ENCODE measurements at regions not wholly inside any gene's neighbourhood (a gene's known extent, or its start where the extent isn't known, plus 50 kb on each side); places are given as distances from the start of the nearest gene placed in this dataset.
"Not testable (repeated sequence)": the region's sequence is repeated elsewhere in the genome, so short reads cannot be mapped to it uniquely, and the experiment has no call there.

GRCh38 chr11:10952872-10953271, 95.0 kb upstream of the ZBED5 start:
- DNase-seq, result no peak
- no peaks in the 10 kb centered on the region for H3K4me1 ChIP-seq
- H3K9me3 ChIP-seq (replicated peaks), result no peaks in the 10 kb centered on the region
- no peak for TF ChIP-seq CTCF (IDR thresholded peaks at IDR 0.05; ENCODE audit: borderline replicate concordance)
- no peak overlapping the region for H3K27ac ChIP-seq (replicated peaks)
- intact Hi-C loops (cut with micrococcal nuclease), result no loop called here
- H3K36me3 ChIP-seq, result no peaks in the 10 kb centered on the region
- H3K4me3 ChIP-seq, result no peak overlapping the region
- H3K27me3 ChIP-seq (ENCODE audit: low read depth), result peaks cover 20% of the 10 kb centered on the region

DNA sequence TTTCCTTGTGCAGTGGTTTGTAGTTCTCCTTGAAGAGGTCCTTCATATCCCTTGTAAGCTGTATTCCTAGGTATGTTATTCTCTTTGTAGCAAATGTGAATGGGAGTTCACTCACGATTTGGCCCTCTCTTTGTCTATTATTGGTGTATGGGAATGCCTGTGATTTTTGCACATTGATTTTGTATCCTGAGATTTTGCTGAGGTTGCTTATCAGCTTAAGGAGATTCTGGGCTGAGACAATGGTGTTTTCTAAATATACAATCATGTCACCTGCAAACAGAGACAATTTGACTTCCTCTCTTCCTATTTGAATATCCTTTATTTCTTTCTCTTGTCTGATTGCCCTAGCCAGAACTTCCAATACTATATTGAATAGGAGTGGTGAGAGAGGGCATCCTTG, 90.1 kb upstream of the ZBED5 start:
- H3K9me3 ChIP-seq (replicated peaks); H3K36me3 ChIP-seq; intact Hi-C loops (cut with micrococcal nuclease); H3K4me3 ChIP-seq; H3K27ac ChIP-seq (replicated peaks); DNase-seq: not testable (repeated sequence)
- peaks cover 11% of the 10 kb centered on the region for H3K27me3 ChIP-seq (ENCODE audit: low read depth)
- peaks cover 10% of the 10 kb centered on the region for H3K4me1 ChIP-seq

GRCh38 chr11:10946072-10946471, 88.2 kb upstream of the ZBED5 start:
- TF ChIP-seq CTCF (IDR thresholded peaks at IDR 0.05; ENCODE audit: borderline replicate concordance), result no peak
- intact Hi-C loops (cut with micrococcal nuclease), result no loop called here

GRCh38 chr11:10945196-10945595, 87.3 kb upstream of the ZBED5 start:
- intact Hi-C loops (cut with micrococcal nuclease), result no loop called here
- Histone ChIP-seq H3K36me3 (no peaks in the 10 kb centered on the region), H3K9me3 (replicated peaks) (no peaks in the 10 kb centered on the region), H3K27ac (replicated peaks) (no peak overlapping the region), H3K4me3 (no peak overlapping the region), H3K4me1 (peaks cover 10% of the 10 kb centered on the region), H3K27me3 (ENCODE audit: low read depth) (no peaks in the 10 kb centered on the region)
- DNase-seq, result no peak
- no peak for TF ChIP-seq CTCF (IDR thresholded peaks at IDR 0.05; ENCODE audit: borderline replicate concordance)

More at GRCh38 chr11:10946072-10946471, 88.2 kb upstream of the ZBED5 start:
- Histone ChIP-seq H3K27ac (replicated peaks) (no peak overlapping the region), H3K27me3 (ENCODE audit: low read depth) (no peaks in the 10 kb centered on the region), H3K4me3 (no peak overlapping the region), H3K36me3 (no peaks in the 10 kb centered on the region), H3K4me1 (peaks cover 10% of the 10 kb centered on the region), H3K9me3 (replicated peaks) (no peaks in the 10 kb centered on the region)
- no peak for DNase-seq

GRCh38 chr11:10943968-10944367, 86.1 kb upstream of the ZBED5 start:
- no peak for DNase-seq
- Histone ChIP-seq H3K27me3 (ENCODE audit: low read depth) (no peaks in the 10 kb centered on the region), H3K4me1 (peaks cover 10% of the 10 kb centered on the region), H3K27ac (replicated peaks) (no peak overlapping the region), H3K36me3 (no peaks in the 10 kb centered on the region), H3K4me3 (no peak overlapping the region), H3K9me3 (replicated peaks) (no peaks in the 10 kb centered on the region)
- no peak for TF ChIP-seq CTCF (IDR thresholded peaks at IDR 0.05; ENCODE audit: borderline replicate concordance)
- intact Hi-C loops (cut with micrococcal nuclease), result no loop called here

GRCh38 chr11:10942620-10943019, 84.8 kb upstream of the ZBED5 start:
- H3K4me3 ChIP-seq, result no peak overlapping the region
- H3K36me3 ChIP-seq, result no peaks in the 10 kb centered on the region
- no peak for TF ChIP-seq CTCF (IDR thresholded peaks at IDR 0.05; ENCODE audit: borderline replicate concordance)
- no peaks in the 10 kb centered on the region for H3K9me3 ChIP-seq (replicated peaks)
- no peaks in the 10 kb centered on the region for H3K27me3 ChIP-seq (ENCODE audit: low read depth)
- intact Hi-C loops (cut with micrococcal nuclease), result no loop called here
- peaks cover 10% of the 10 kb centered on the region for H3K4me1 ChIP-seq
- no peak for DNase-seq
- no peak overlapping the region for H3K27ac ChIP-seq (replicated peaks)
